ENCODE measurements at regions not wholly inside any gene's neighbourhood (a gene's known extent, or its start where the extent isn't known, plus 50 kb on each side); places are given as distances from the start of the nearest gene placed in this dataset.
"Not testable (repeated sequence)": the region's sequence is repeated elsewhere in the genome, so short reads cannot be mapped to it uniquely, and the experiment has no call there.

GRCh38 chr11:67846303-67846702, 157.6 kb downstream of the UNC93B1 start:
- TF ChIP-seq CTCF, POLR2A (IDR thresholded peaks at IDR 0.05): not testable (repeated sequence)
